GM21717 (cell line): ENCODE measurements at regions not wholly inside any gene's neighbourhood (a gene's known extent, or its start where the extent isn't known, plus 50 kb on each side); places are given as distances from the start of the nearest gene placed in this dataset.
"Not testable (repeated sequence)": the region's sequence is repeated elsewhere in the genome, so short reads cannot be mapped to it uniquely, and the experiment has no call there.

ENCODE experiments used
- ATAC-seq: cut with Tn5 transposase; IDR thresholded peaks from one replicate; pipeline ENCODE4 v1.9.1; 2021; ENCODE audit warnings: mild to moderate bottlenecking, moderate library complexity; ENCODE audit not compliant: unreplicated experiment

- ATAC-seq: no peak
Measured at GRCh38 chr6:78770765-78771164, 96.6 kb upstream of the IRAK1BP1 start.

- ATAC-seq: no peak
Measured at GRCh38 chr6:78771586-78771985, 95.8 kb upstream of the IRAK1BP1 start.

GRCh38 chr6:78781001-78781400 is 86.3 kb upstream of the IRAK1BP1 start:
- ATAC-seq: no peak

GRCh38 chr6:78783366-78783765 is 84.0 kb upstream of the IRAK1BP1 start:
- ATAC-seq: not testable (repeated sequence)

GRCh38 chr6:78797270-78797669 is 70.1 kb upstream of the IRAK1BP1 start:
- ATAC-seq: no peak

GRCh38 chr6:78799682-78800081 is 67.7 kb upstream of the IRAK1BP1 start:
- ATAC-seq: no peak

GRCh38 chr6:78806792-78807191 is 60.6 kb upstream of the IRAK1BP1 start:
- ATAC-seq: not testable (repeated sequence)

GRCh38 chr6:78807655-78808355 is 59.5 kb upstream of the IRAK1BP1 start:
- ATAC-seq: not testable (repeated sequence)

GRCh38 chr6:78808356-78808891 is 58.9 kb upstream of the IRAK1BP1 start:
- no peak for ATAC-seq

- no peak for ATAC-seq
Measured at GRCh38 chr6:78808933-78809332, 58.4 kb upstream of the IRAK1BP1 start.

- peak; percentile 62 for ATAC-seq
Measured at GRCh38 chr6:78810146-78810545, 57.2 kb upstream of the IRAK1BP1 start.

- no peak for ATAC-seq
Measured at GRCh38 chr6:78810698-78811097, 56.7 kb upstream of the IRAK1BP1 start.
